Mucosa of rectum (tissue), 2 donors: ENCODE measurements at regions not wholly inside any gene's neighbourhood (a gene's known extent, or its start where the extent isn't known, plus 50 kb on each side); places are given as distances from the start of the nearest gene placed in this dataset.
"Not testable (repeated sequence)": the region's sequence is repeated elsewhere in the genome, so short reads cannot be mapped to it uniquely, and the experiment has no call there.

ENCODE experiments used
- H3K27ac ChIP-seq, 2 donors: one replicate each; pipeline ENCODE4 v1.7.0; 2013; ENCODE audit warnings: inconsistent platforms in 2 of 2, low read depth in 2 of 2, low read length in 2 of 2
- H3K27me3 ChIP-seq, 2 donors: one replicate each; pipeline ENCODE4 v1.7.0; 2013; ENCODE audit warnings: low read length in 2 of 2; ENCODE audit not compliant: control insufficient read depth in 2 of 2, insufficient read depth in 2 of 2
- H3K36me3 ChIP-seq, 2 donors: one replicate each; pipeline ENCODE4 v1.7.0; 2013; ENCODE audit warnings: low read length in 2 of 2; ENCODE audit not compliant: control insufficient read depth in 2 of 2, insufficient read depth in 2 of 2
- H3K4me1 ChIP-seq, 2 donors: one replicate each; pipeline ENCODE4 v1.7.0; 2013; ENCODE audit warnings: low read length in 2 of 2, mild to moderate bottlenecking in 1 of 2; ENCODE audit not compliant: control insufficient read depth in 2 of 2, insufficient read depth in 2 of 2
- H3K4me3 ChIP-seq, 2 donors: one replicate each; pipeline ENCODE4 v1.7.0; 2013; ENCODE audit warnings: low read length in 2 of 2
- H3K9ac ChIP-seq, 2 donors: one replicate each; pipeline ENCODE4 v1.7.0; 2013; ENCODE audit warnings: low read length in 2 of 2, low read depth in 1 of 2, mild to moderate bottlenecking in 1 of 2
- H3K9me3 ChIP-seq, 2 donors: one replicate each; pipeline ENCODE4 v1.7.0; 2013; ENCODE audit warnings: low read length in 2 of 2; ENCODE audit not compliant: control insufficient read depth in 2 of 2
- donor health status: healthy.
- donor health status: Normal muscosa, but diverticular disease.

GRCh38 chr10:8314486-8314885 lies 260.0 kb downstream of the GATA3 start:
- H3K36me3 ChIP-seq, result no peaks in the 10 kb centered on the region
- H3K27me3 ChIP-seq, result no peaks in the 10 kb centered on the region
- no peak overlapping the region for H3K27ac ChIP-seq
- H3K4me1 ChIP-seq, result no peaks in the 10 kb centered on the region
- no peaks in the 10 kb centered on the region for H3K9me3 ChIP-seq
- no peak overlapping the region for H3K9ac ChIP-seq
- no peak overlapping the region for H3K4me3 ChIP-seq

GRCh38 chr10:8315619-8316021 lies 261.1 kb downstream of the GATA3 start:
- H3K27me3 ChIP-seq, result no peaks in the 10 kb centered on the region
- H3K9ac ChIP-seq, result no peak overlapping the region
- H3K4me3 ChIP-seq, result no peak overlapping the region
- no peaks in the 10 kb centered on the region for H3K36me3 ChIP-seq
- H3K27ac ChIP-seq, result no peak overlapping the region
- H3K4me1 ChIP-seq, result no peaks in the 10 kb centered on the region
- no peaks in the 10 kb centered on the region for H3K9me3 ChIP-seq

GRCh38 chr10:8316284-8316683 lies 261.8 kb downstream of the GATA3 start:
- Histone ChIP-seq H3K36me3 (no peaks in the 10 kb centered on the region), H3K9ac (no peak overlapping the region), H3K27me3 (no peaks in the 10 kb centered on the region), H3K4me1 (no peaks in the 10 kb centered on the region), H3K4me3 (no peak overlapping the region), H3K9me3 (no peaks in the 10 kb centered on the region), H3K27ac (no peak overlapping the region)

- not testable (repeated sequence) for H3K27me3 ChIP-seq, H3K9ac ChIP-seq, H3K4me1 ChIP-seq, H3K4me3 ChIP-seq, H3K9me3 ChIP-seq, H3K27ac ChIP-seq, H3K36me3 ChIP-seq
Measured at GRCh38 chr10:8318429-8318828, 263.9 kb downstream of the GATA3 start.

GRCh38 chr10:8318956-8319355 lies 264.5 kb downstream of the GATA3 start:
- Histone ChIP-seq H3K9ac (no peak overlapping the region), H3K36me3 (no peaks in the 10 kb centered on the region), H3K4me1 (no peaks in the 10 kb centered on the region), H3K27ac (no peak overlapping the region), H3K27me3 (no peaks in the 10 kb centered on the region), H3K4me3 (no peak overlapping the region), H3K9me3 (no peaks in the 10 kb centered on the region)

GRCh38 chr10:8319704-8320103 lies 265.2 kb downstream of the GATA3 start:
- Histone ChIP-seq H3K9me3 (no peaks in the 10 kb centered on the region), H3K36me3 (no peaks in the 10 kb centered on the region), H3K4me3 (no peak overlapping the region), H3K27me3 (no peaks in the 10 kb centered on the region), H3K27ac (no peak overlapping the region), H3K4me1 (no peaks in the 10 kb centered on the region), H3K9ac (no peak overlapping the region)

GRCh38 chr10:8321990-8322389 lies 267.5 kb downstream of the GATA3 start:
- Histone ChIP-seq H3K27ac (no peak overlapping the region), H3K9ac (no peak overlapping the region), H3K36me3 (no peaks in the 10 kb centered on the region), H3K4me1 (no peaks in the 10 kb centered on the region), H3K27me3 (no peaks in the 10 kb centered on the region), H3K4me3 (no peak overlapping the region), H3K9me3 (no peaks in the 10 kb centered on the region)

- Histone ChIP-seq H3K4me3 (no peak overlapping the region), H3K4me1 (no peaks in the 10 kb centered on the region), H3K36me3 (no peaks in the 10 kb centered on the region), H3K9me3 (no peaks in the 10 kb centered on the region), H3K27ac (no peak overlapping the region), H3K27me3 (no peaks in the 10 kb centered on the region), H3K9ac (no peak overlapping the region)
Measured at GRCh38 chr10:8323428-8324054, 269.1 kb downstream of the GATA3 start.

- no peaks in the 10 kb centered on the region for H3K27me3 ChIP-seq
- no peak overlapping the region for H3K9ac ChIP-seq
- H3K27ac ChIP-seq, result no peak overlapping the region
- H3K4me3 ChIP-seq, result no peak overlapping the region
- no peaks in the 10 kb centered on the region for H3K36me3 ChIP-seq
- no peaks in the 10 kb centered on the region for H3K4me1 ChIP-seq
- no peaks in the 10 kb centered on the region for H3K9me3 ChIP-seq
Measured at GRCh38 chr10:8325024-8325980, 270.8 kb downstream of the GATA3 start.

GRCh38 chr10:8326396-8327139 lies 272.1 kb downstream of the GATA3 start:
- H3K4me3 ChIP-seq, result no peak overlapping the region
- no peaks in the 10 kb centered on the region for H3K36me3 ChIP-seq
- no peaks in the 10 kb centered on the region for H3K9me3 ChIP-seq
- H3K27me3 ChIP-seq, result no peaks in the 10 kb centered on the region
- no peak overlapping the region for H3K9ac ChIP-seq
- H3K4me1 ChIP-seq, result no peaks in the 10 kb centered on the region
- H3K27ac ChIP-seq, result no peak overlapping the region
